Lung (tissue), 11 donors: ENCODE measurements at regions not wholly inside any gene's neighbourhood (a gene's known extent, or its start where the extent isn't known, plus 50 kb on each side); places are given as distances from the start of the nearest gene placed in this dataset.

ENCODE experiments used
- ATAC-seq: fragments of 200-7000 bp; cut with Tn5 transposase; one replicate; pipeline ENCODE4 v1.9.1; 2020; ENCODE audit warnings: moderate number of reproducible peaks; ENCODE audit not compliant: insufficient read depth, low FRiP score
- DNase-seq, 3 donors: peaks; one replicate each; pipeline ENCODE4 v3.0.0-alpha.2; 2013 to 2017
- H3K27ac ChIP-seq, 2 donors: one replicate each; pipeline ENCODE4 v1.5.1; 2013; ENCODE audit warnings: mild to moderate bottlenecking in 2 of 2, moderate library complexity in 2 of 2, control low read depth in 1 of 2, inconsistent platforms in 1 of 2, low read depth in 1 of 2, low read length in 1 of 2
- H3K27me3 ChIP-seq, 3 donors: one replicate each; pipeline ENCODE4 v1.5.1; 2013; ENCODE audit warnings: low read length in 2 of 3; ENCODE audit not compliant: control insufficient read depth in 3 of 3, insufficient read depth in 3 of 3
- H3K36me3 ChIP-seq, 4 donors: one replicate each; pipeline ENCODE4 v1.5.1; 2013; ENCODE audit warnings: low read length in 4 of 4, mild to moderate bottlenecking in 1 of 4, moderate library complexity in 1 of 4; ENCODE audit not compliant: control insufficient read depth in 4 of 4, insufficient read depth in 4 of 4
- H3K4me1 ChIP-seq, 5 donors: one replicate each; pipeline ENCODE4 v1.5.1; 2013; ENCODE audit warnings: low read length in 5 of 5, mild to moderate bottlenecking in 2 of 5, moderate library complexity in 1 of 5; ENCODE audit not compliant: control insufficient read depth in 5 of 5, insufficient read depth in 5 of 5
- H3K4me3 ChIP-seq: one replicate; pipeline ENCODE4 v1.5.1; 2013; ENCODE audit warnings: mild to moderate bottlenecking, control low read depth, moderate library complexity
- H3K9ac ChIP-seq, 2 donors: one replicate each; pipeline ENCODE4 v1.5.1; 2013; ENCODE audit warnings: low read length in 2 of 2, control low read depth in 1 of 2; ENCODE audit not compliant: insufficient read depth in 1 of 2
- H3K9me3 ChIP-seq, 4 donors: one replicate each; pipeline ENCODE4 v1.5.1; 2013; ENCODE audit warnings: low read length in 3 of 4, mild to moderate bottlenecking in 1 of 4, moderate library complexity in 1 of 4; ENCODE audit not compliant: control insufficient read depth in 4 of 4, insufficient read depth in 3 of 4
- CTCF ChIP-seq: IDR thresholded peaks from 2 replicates; pipeline ENCODE4 v1.5.1; 2012; ENCODE audit warnings: mild to moderate bottlenecking; ENCODE audit errors: control extremely low read depth, extremely low read depth
- WGBS, 2 donors: extraction: QIAGEN DNeasy Blood & Tissue Kit; methylation state at CpG; one replicate each; pipeline ENCODE4 v1.1.7; 2013; 5-methylcytosine and 5-hydroxymethylcytosine counted together
- donor health status: control.
- donor health status: control.
- donor health status: Bipolar disorder and iron deficiency.
- donor health status: healthy.
- donor health status: DM: yes; HTN: yes; CAD: no.

GRCh38 chr11:130571519-130571918, 123.1 kb downstream of the ADAMTS15 start:
- no peak for ATAC-seq
- Histone ChIP-seq H3K27ac (no peak overlapping the region), H3K9me3 (no peaks in the 10 kb centered on the region), H3K9ac (no peak overlapping the region), H3K36me3 (no peaks in the 10 kb centered on the region), H3K4me1 (no peaks in the 10 kb centered on the region), H3K4me3 (no peak overlapping the region), H3K27me3 (no peaks in the 10 kb centered on the region)
- DNase-seq: no peak
- no peak for TF ChIP-seq CTCF
- 89 to 95% methylated on average over 1 of the region's 1 CpG for WGBS, 2 donors

- ATAC-seq: no peak
- Histone ChIP-seq H3K9ac (no peak overlapping the region), H3K4me3 (no peak overlapping the region), H3K9me3 (no peaks in the 10 kb centered on the region), H3K36me3 (no peaks in the 10 kb centered on the region), H3K4me1 (no peaks in the 10 kb centered on the region), H3K27ac (no peak overlapping the region), H3K27me3 (no peaks in the 10 kb centered on the region)
- no peak for DNase-seq
- TF ChIP-seq CTCF: no peak
- 81 to 83% methylated on average over 10 of the region's 10 CpGs for WGBS, 2 donors
Measured at GRCh38 chr11:130571947-130572584, 123.6 kb downstream of the ADAMTS15 start.

GRCh38 chr11:130573767-130574166, 125.3 kb downstream of the ADAMTS15 start:
- Histone ChIP-seq H3K4me3 (no peak overlapping the region), H3K27me3 (no peaks in the 10 kb centered on the region), H3K36me3 (no peaks in the 10 kb centered on the region), H3K9ac (no peak overlapping the region), H3K4me1 (no peaks in the 10 kb centered on the region), H3K9me3 (no peaks in the 10 kb centered on the region), H3K27ac (no peak overlapping the region)
- TF ChIP-seq CTCF: no peak
- no peak for DNase-seq
- ATAC-seq: no peak
- 94 to 98% methylated on average over 2 of the region's 2 CpGs for WGBS, 2 donors

- WGBS, 2 donors: 86 to 97% methylated on average over 2 of the region's 2 CpGs
Measured at GRCh38 chr11:130574740-130575139, 126.3 kb downstream of the ADAMTS15 start.

More at GRCh38 chr11:130574740-130575139, 126.3 kb downstream of the ADAMTS15 start:
- Histone ChIP-seq H3K4me3 (no peak overlapping the region), H3K27ac (no peak overlapping the region), H3K4me1 (no peaks in the 10 kb centered on the region), H3K9ac (no peak overlapping the region), H3K27me3 (no peaks in the 10 kb centered on the region), H3K9me3 (no peaks in the 10 kb centered on the region), H3K36me3 (no peaks in the 10 kb centered on the region)
- DNase-seq (no peak), ATAC-seq (no peak)
- no peak for TF ChIP-seq CTCF
